ENCODE measurements at regions not wholly inside any gene's neighbourhood (a gene's known extent, or its start where the extent isn't known, plus 50 kb on each side); places are given as distances from the start of the nearest gene placed in this dataset.

DNA sequence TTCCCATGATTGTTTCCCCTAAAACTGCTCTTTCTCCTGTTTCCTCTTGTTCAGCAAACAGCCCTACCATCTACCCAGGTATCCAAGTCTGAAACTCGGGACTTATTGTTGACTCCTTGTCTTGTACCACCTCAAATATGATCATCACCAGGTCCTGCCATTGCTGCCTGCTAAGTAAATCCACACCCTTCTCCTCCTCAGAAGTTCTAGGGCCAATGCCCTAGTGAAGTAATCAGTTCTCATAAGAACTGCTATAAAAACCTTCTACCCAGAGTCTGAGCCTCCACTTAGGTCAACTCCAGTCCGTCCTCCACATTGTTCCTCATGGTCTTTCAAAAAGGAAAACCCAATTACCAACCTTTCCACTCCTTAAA lies 77.0 kb upstream of the IL12A start:
- Histone ChIP-seq H3K36me3 (replicated peaks in 1 of 2; ENCODE audit: control insufficient read depth in 1 of 2, insufficient read depth in 2 of 2, low read length in 1 of 2) (no peaks in the 10 kb centered on the region), H4K20me1 (ENCODE audit: insufficient read depth) (no peaks in the 10 kb centered on the region), H3K27ac (ENCODE audit: low read depth in 2 of 2, low read length in 1 of 2) (no peak overlapping the region), H3K27me3 (ENCODE audit: insufficient read depth) (no peaks in the 10 kb centered on the region), H3K9ac (no peak overlapping the region), H3K79me2 (ENCODE audit: insufficient read depth) (no peaks in the 10 kb centered on the region), H2AFZ (ENCODE audit: low read depth) (no peak overlapping the region), H3K4me1 (ENCODE audit: control insufficient read depth in 1 of 2, insufficient read depth in 2 of 2, low read depth in 1 of 2, low read length in 1 of 2) (no peaks in the 10 kb centered on the region), H3K4me3 (ENCODE audit: low read depth in 2 of 2, low read length in 1 of 2) (no peak overlapping the region), H3K9me2 (no peaks in the 10 kb centered on the region), H3K4me2 (no peak overlapping the region), H3K9me3 (no peaks in the 10 kb centered on the region), H3F3A (replicated peaks; ENCODE audit: insufficient read depth) (no peaks in the 10 kb centered on the region)
- TF ChIP-seq RFX5 (IDR thresholded peaks at IDR 0.05; ENCODE audit: low read length) (no peak), ELF1 (IDR thresholded peaks at IDR 0.05) (no peak), EP300 (IDR thresholded peaks at IDR 0.05; ENCODE audit: borderline replicate concordance in 1 of 2, low read depth in 1 of 2, low read length in 1 of 2) (no peak), JUND (IDR thresholded peaks at IDR 0.05) (no peak), YY1 (IDR thresholded peaks at IDR 0.05; ENCODE audit: low read depth) (no peak), EZH2phosphoT487 (IDR thresholded peaks at IDR 0.05; ENCODE audit: borderline replicate concordance, low read depth) (no peak), GABPA (IDR thresholded peaks at IDR 0.05; ENCODE audit: low read depth) (no peak), FOXJ3 (CRISPR knock-in tag; IDR thresholded peaks at IDR 0.05) (no peak)
- no peak for DNase-seq
- POLR2A ChIA-PET: no interaction called here
- WGBS (ENCODE audit: low lambda C conversion rate): 77% methylated on average over 2 of the region's 2 CpGs
- CTCF ChIA-PET: interaction anchor here (0.6 to 2.1 kb wide), 5 partner anchors 26 to 94 kb away, joined by 3 to 7 read pairs (median 3); no protein-coding TSS in a partner anchor

GRCh38 chr3:159913712-159914414 lies 74.8 kb upstream of the IL12A start:
- H3K79me2 ChIP-seq (ENCODE audit: insufficient read depth): no peaks in the 10 kb centered on the region
- no peak overlapping the region for H3K4me2 ChIP-seq
- H3K4me3 ChIP-seq (ENCODE audit: low read depth in 2 of 2, low read length in 1 of 2): no peak overlapping the region
- TF ChIP-seq EZH2phosphoT487 (IDR thresholded peaks at IDR 0.05; ENCODE audit: borderline replicate concordance, low read depth) (no peak), IRF3 (IDR thresholded peaks at IDR 0.05; ENCODE audit: low read depth, low read length) (no peak), SIN3A (IDR thresholded peaks at IDR 0.05; ENCODE audit: borderline replicate concordance, low read depth, low read length) (no peak), FOXM1 (IDR thresholded peaks at IDR 0.05; ENCODE audit: low read depth) (no peak), GATA2 (CRISPR knock-in tag; IDR thresholded peaks at IDR 0.05) (no peak), TCF12 (IDR thresholded peaks at IDR 0.05) (no peak), NRF1 (IDR thresholded peaks at IDR 0.05; ENCODE audit: low read depth, low read length) (no peak), FOXJ3 (CRISPR knock-in tag; IDR thresholded peaks at IDR 0.05) (no peak), MXI1 (IDR thresholded peaks at IDR 0.05; ENCODE audit: low read depth, low read length) (no peak), REST (IDR thresholded peaks at IDR 0.05; ENCODE audit: low read depth, low read length) (no peak), GABPA (IDR thresholded peaks at IDR 0.05; ENCODE audit: low read depth) (no peak), RFX5 (IDR thresholded peaks at IDR 0.05; ENCODE audit: low read length) (no peak), JUND (IDR thresholded peaks at IDR 0.05) (no peak), ELF1 (IDR thresholded peaks at IDR 0.05) (no peak), TAF1 (IDR thresholded peaks at IDR 0.05; ENCODE audit: borderline replicate concordance, low read depth, low read length) (no peak), TEAD4 (IDR thresholded peaks at IDR 0.05; ENCODE audit: borderline replicate concordance, insufficient read depth) (no peak)
- TF ChIP-seq, protein P1, sequence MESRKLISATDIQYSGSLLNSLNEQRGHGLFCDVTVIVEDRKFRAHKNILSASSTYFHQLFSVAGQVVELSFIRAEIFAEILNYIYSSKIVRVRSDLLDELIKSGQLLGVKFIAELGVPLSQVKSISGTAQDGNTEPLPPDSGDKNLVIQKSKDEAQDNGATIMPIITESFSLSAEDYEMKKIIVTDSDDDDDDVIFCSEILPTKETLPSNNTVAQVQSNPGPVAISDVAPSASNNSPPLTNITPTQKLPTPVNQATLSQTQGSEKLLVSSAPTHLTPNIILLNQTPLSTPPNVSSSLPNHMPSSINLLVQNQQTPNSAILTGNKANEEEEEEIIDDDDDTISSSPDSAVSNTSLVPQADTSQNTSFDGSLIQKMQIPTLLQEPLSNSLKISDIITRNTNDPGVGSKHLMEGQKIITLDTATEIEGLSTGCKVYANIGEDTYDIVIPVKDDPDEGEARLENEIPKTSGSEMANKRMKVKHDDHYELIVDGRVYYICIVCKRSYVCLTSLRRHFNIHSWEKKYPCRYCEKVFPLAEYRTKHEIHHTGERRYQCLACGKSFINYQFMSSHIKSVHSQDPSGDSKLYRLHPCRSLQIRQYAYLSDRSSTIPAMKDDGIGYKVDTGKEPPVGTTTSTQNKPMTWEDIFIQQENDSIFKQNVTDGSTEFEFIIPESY (IDR thresholded peaks at IDR 0.05; ENCODE audit: borderline replicate concordance, low read depth): no peak
- DNase-seq: no peak
- no peak overlapping the region for H3K27ac ChIP-seq (ENCODE audit: low read depth in 2 of 2, low read length in 1 of 2)
- POLR2A ChIA-PET: no interaction called here
- 61% methylated on average over 1 of the region's 1 CpG for WGBS (ENCODE audit: low lambda C conversion rate)
- no peak overlapping the region for H2AFZ ChIP-seq (ENCODE audit: low read depth)
- no peaks in the 10 kb centered on the region for H3K36me3 ChIP-seq (replicated peaks in 1 of 2; ENCODE audit: control insufficient read depth in 1 of 2, insufficient read depth in 2 of 2, low read length in 1 of 2)
- no peaks in the 10 kb centered on the region for H3K27me3 ChIP-seq (ENCODE audit: insufficient read depth)
- no peak overlapping the region for H3K9ac ChIP-seq
- H4K20me1 ChIP-seq (ENCODE audit: insufficient read depth): no peaks in the 10 kb centered on the region
- H3K9me2 ChIP-seq: no peaks in the 10 kb centered on the region
- H3K4me1 ChIP-seq (ENCODE audit: control insufficient read depth in 1 of 2, insufficient read depth in 2 of 2, low read depth in 1 of 2, low read length in 1 of 2): no peaks in the 10 kb centered on the region
- no peaks in the 10 kb centered on the region for H3F3A ChIP-seq (replicated peaks; ENCODE audit: insufficient read depth)
- CTCF ChIA-PET: interaction anchor here (0.8 to 2.1 kb wide), 5 partner anchors 11 to 95 kb away, joined by 3 to 8 read pairs (median 7); no protein-coding TSS in a partner anchor
- no peaks in the 10 kb centered on the region for H3K9me3 ChIP-seq
